ENCODE measurements at regions not wholly inside any gene's neighbourhood (a gene's known extent, or its start where the extent isn't known, plus 50 kb on each side); places are given as distances from the start of the nearest gene placed in this dataset.

DNA sequence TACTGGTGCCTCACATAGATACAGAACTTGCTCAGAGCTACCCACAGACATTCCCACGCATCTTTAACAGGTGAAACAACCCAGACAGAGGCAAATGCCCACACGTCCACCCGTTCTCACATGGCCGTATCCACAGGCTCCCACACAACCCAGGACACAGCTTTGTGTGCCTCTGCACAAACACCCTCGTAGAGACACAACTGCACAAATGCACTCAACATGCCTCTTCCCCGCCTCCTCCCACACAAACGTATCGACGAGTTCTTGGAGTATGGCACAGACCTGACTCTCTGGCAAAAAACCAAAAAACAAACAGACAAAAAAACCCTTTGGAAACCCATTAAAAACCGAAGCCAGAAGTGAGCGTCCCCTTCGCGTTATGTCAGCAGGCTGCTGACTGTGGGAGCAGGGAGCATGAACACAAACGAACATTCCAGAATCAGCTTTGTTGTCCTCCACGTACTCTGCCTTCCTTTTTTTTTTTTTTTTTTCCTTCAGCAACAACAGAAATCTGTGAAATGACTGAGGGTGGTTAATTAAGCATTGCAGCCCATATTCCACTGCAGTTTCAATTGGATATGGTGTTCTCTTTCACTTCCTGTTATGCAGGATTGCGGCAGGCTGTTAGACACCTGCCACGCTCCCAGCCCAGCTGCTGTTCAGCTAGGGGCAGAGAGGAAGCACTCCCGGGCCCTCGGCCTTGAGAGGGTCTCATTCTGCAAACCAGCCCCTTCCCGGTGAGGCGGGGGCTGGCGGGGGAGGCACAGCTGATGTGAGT, 313.7 kb downstream of the MAF start:
- TF ChIP-seq BHLHE40 (IDR thresholded peaks at IDR 0.05; ENCODE audit: low read depth, low read length) (no peak), CHD1 (IDR thresholded peaks at IDR 0.05; ENCODE audit: low read depth, low read length) (no peak)
